HL-60 (cell line): ENCODE measurements at regions not wholly inside any gene's neighbourhood (a gene's known extent, or its start where the extent isn't known, plus 50 kb on each side); places are given as distances from the start of the nearest gene placed in this dataset.

ENCODE experiments used
- DNase-seq, 2 experiments: peaks; one replicate each; pipeline ENCODE4 v3.0.0-alpha.2; 2010 to 2020; ENCODE audit warnings: low read depth in 1 of 2, low spot score in 1 of 2
- H3K27ac ChIP-seq: fragments of 250-450 bp; sonication (Bioruptor Pico); replicated peaks from 2 replicates; pipeline ENCODE4 v1.5.1; 2020; ENCODE audit warnings: mild to moderate bottlenecking, moderate library complexity
- H3K27me3 ChIP-seq: fragments of 250-450 bp; sonication (Bioruptor Pico); 2 replicates; pipeline ENCODE4 v1.5.1; 2021; ENCODE audit warnings: mild to moderate bottlenecking, moderate library complexity; ENCODE audit not compliant: insufficient read depth, poor library complexity, severe bottlenecking
- H3K4me3 ChIP-seq: replicated peaks from 2 replicates; pipeline ENCODE4 v1.5.1; 2011; ENCODE audit warnings: mild to moderate bottlenecking, control low read depth, low read length; ENCODE audit not compliant: insufficient read depth
- CTCF ChIP-seq: IDR thresholded peaks from one replicate; pipeline ENCODE4 v1.5.1; 2011; ENCODE audit warnings: low read length, control low read depth, inconsistent platforms; ENCODE audit not compliant: insufficient read depth
- GABPA ChIP-seq: IDR thresholded peaks from 2 replicates; pipeline ENCODE4 v1.6.1; 2012; ENCODE audit warnings: low read depth
- POLR2AphosphoS5 ChIP-seq: IDR thresholded peaks from 2 replicates; pipeline ENCODE4 v1.6.1; 2012; ENCODE audit warnings: low read depth
- REST ChIP-seq: IDR thresholded peaks from 2 replicates; pipeline ENCODE4 v1.6.1; 2012; ENCODE audit warnings: low read depth; ENCODE audit not compliant: insufficient replicate concordance
- SPI1 ChIP-seq: IDR thresholded peaks from 2 replicates; pipeline ENCODE4 v1.6.1; 2012; ENCODE audit warnings: low read depth, mild to moderate bottlenecking, borderline replicate concordance

- TF ChIP-seq GABPA, result no peak
- TF ChIP-seq REST, result no peak
- TF ChIP-seq SPI1, result no peak
- TF ChIP-seq POLR2AphosphoS5, result no peak
- TF ChIP-seq CTCF, result no peak
- no peak overlapping the region for H3K4me3 ChIP-seq
- no peak for DNase-seq
- H3K27me3 ChIP-seq, result no peaks in the 10 kb centered on the region
- H3K27ac ChIP-seq, result no peak overlapping the region
Observed at GRCh38 chr4:167509551-167509950, 275.3 kb upstream of the SPOCK3 start.

- TF ChIP-seq CTCF, result no peak
- no peak for TF ChIP-seq REST
- no peak for TF ChIP-seq SPI1
- TF ChIP-seq POLR2AphosphoS5, result no peak
- no peak for TF ChIP-seq GABPA
- no peak overlapping the region for H3K27ac ChIP-seq
- H3K27me3 ChIP-seq, result no peaks in the 10 kb centered on the region
- H3K4me3 ChIP-seq, result no peak overlapping the region
- no peak for DNase-seq
Observed at GRCh38 chr4:167524091-167524490, 289.8 kb upstream of the SPOCK3 start.

GRCh38 chr4:167537761-167538160 lies 303.5 kb upstream of the SPOCK3 start:
- H3K27ac ChIP-seq, result no peak overlapping the region
- no peaks in the 10 kb centered on the region for H3K27me3 ChIP-seq
- H3K4me3 ChIP-seq, result no peak overlapping the region
- DNase-seq, result no peak
- TF ChIP-seq REST (no peak), CTCF (no peak), SPI1 (no peak)
